Liver (tissue), 8 donors: ENCODE measurements at regions not wholly inside any gene's neighbourhood (a gene's known extent, or its start where the extent isn't known, plus 50 kb on each side); places are given as distances from the start of the nearest gene placed in this dataset.

Experiments used
- DNase-seq: peaks from one replicate; pipeline ENCODE4 v3.0.0-alpha.2; 2017; ENCODE audit warnings: low spot score
- H3K27ac ChIP-seq, 2 donors: one replicate each; pipeline ENCODE4 v1.7.0; 2013; ENCODE audit warnings: inconsistent platforms in 2 of 2, low read length in 2 of 2, control low read depth in 1 of 2, low read depth in 1 of 2, mild to moderate bottlenecking in 1 of 2
- H3K27me3 ChIP-seq, 4 donors: one replicate each; pipeline versions ENCODE4 v1.6.1 to v1.7.0; 2013; ENCODE audit warnings: low read length in 3 of 4, inconsistent platforms in 1 of 4, mild to moderate bottlenecking in 1 of 4, moderate library complexity in 1 of 4; ENCODE audit not compliant: control insufficient read depth in 4 of 4, insufficient read depth in 4 of 4
- H3K36me3 ChIP-seq, 4 donors: one replicate each; pipeline versions ENCODE4 v1.6.1 to v1.7.0; 2013; ENCODE audit warnings: low read length in 3 of 4, mild to moderate bottlenecking in 3 of 4, low read depth in 1 of 4, moderate library complexity in 1 of 4; ENCODE audit not compliant: control insufficient read depth in 4 of 4, insufficient read depth in 3 of 4
- H3K4me1 ChIP-seq, 4 donors: one replicate each; pipeline versions ENCODE4 v1.6.1 to v1.7.0; 2013; ENCODE audit warnings: low read length in 3 of 4, mild to moderate bottlenecking in 3 of 4, moderate library complexity in 1 of 4; ENCODE audit not compliant: control insufficient read depth in 4 of 4, insufficient read depth in 4 of 4
- H3K4me3 ChIP-seq, 3 donors: one replicate each; pipeline versions ENCODE4 v1.6.1 to v1.7.0; 2013; ENCODE audit warnings: low read length in 3 of 3, control low read depth in 1 of 3, low read depth in 1 of 3, mild to moderate bottlenecking in 1 of 3
- H3K9ac ChIP-seq, 2 donors: one replicate each; pipeline ENCODE4 v1.7.0; 2013; ENCODE audit warnings: low read length in 2 of 2, mild to moderate bottlenecking in 2 of 2, moderate library complexity in 2 of 2, control low read depth in 1 of 2, low read depth in 1 of 2
- H3K9me3 ChIP-seq, 4 donors: one replicate each; pipeline versions ENCODE4 v1.6.1 to v1.7.0; 2013; ENCODE audit warnings: low read length in 3 of 4; ENCODE audit not compliant: control insufficient read depth in 4 of 4
- ATF3 ChIP-seq: IDR thresholded peaks from 2 replicates; pipeline ENCODE4 v1.6.1; 2016; ENCODE audit warnings: antibody characterized with exemption
- CTCF ChIP-seq: fragments of 150-350 bp; IDR thresholded peaks from 2 replicates; pipeline ENCODE4 v1.5.1; 2017; ENCODE audit warnings: improper control_type of control experiment, low read depth, low read length; ENCODE audit not compliant: missing input control
- EGR1 ChIP-seq, 2 donors: IDR thresholded peaks; 2 replicates each; pipeline ENCODE4 v1.6.1; 2016 to 2018; ENCODE audit warnings: antibody characterized with exemption in 2 of 2, low read depth in 2 of 2
- FOXA1 ChIP-seq: IDR thresholded peaks from 2 replicates; pipeline ENCODE4 v1.6.1; 2016; ENCODE audit warnings: antibody characterized with exemption
- FOXA2 ChIP-seq: IDR thresholded peaks from 2 replicates; pipeline ENCODE4 v1.6.1; 2016; ENCODE audit warnings: antibody characterized with exemption
- GABPA ChIP-seq, 2 donors: IDR thresholded peaks in 1 of 2; conservative IDR thresholded peaks in 1 of 2; 2 replicates each; pipeline ENCODE4 v1.6.1; 2016; ENCODE audit warnings: antibody characterized with exemption in 2 of 2, mild to moderate bottlenecking in 1 of 2, moderate library complexity in 1 of 2
- HNF4A ChIP-seq, 2 donors: conservative IDR thresholded peaks; 2 replicates each; pipeline ENCODE4 v1.6.1; 2016; ENCODE audit warnings: antibody characterized with exemption in 2 of 2, mild to moderate bottlenecking in 2 of 2
- HNF4G ChIP-seq: IDR thresholded peaks from 2 replicates; pipeline ENCODE4 v1.6.1; 2016; ENCODE audit warnings: antibody characterized with exemption
- JUND ChIP-seq, 2 donors: IDR thresholded peaks; 2 replicates each; pipeline ENCODE4 v1.6.1; 2016; ENCODE audit warnings: antibody characterized with exemption in 2 of 2
- MAX ChIP-seq: IDR thresholded peaks from 2 replicates; pipeline ENCODE4 v1.6.1; 2016; ENCODE audit warnings: antibody characterized with exemption
- NR2F2 ChIP-seq: IDR thresholded peaks from 2 replicates; pipeline ENCODE4 v1.6.1; 2016; ENCODE audit warnings: antibody characterized with exemption
- RAD21 ChIP-seq, 2 donors: IDR thresholded peaks; 2 replicates each; pipeline ENCODE4 v1.6.1; 2016; ENCODE audit warnings: antibody characterized with exemption in 2 of 2, mild to moderate bottlenecking in 2 of 2
- REST ChIP-seq: IDR thresholded peaks from 2 replicates; pipeline ENCODE4 v1.6.1; 2016; ENCODE audit warnings: antibody characterized with exemption, mild to moderate bottlenecking
- RXRA ChIP-seq, 2 donors: IDR thresholded peaks; 2 replicates each; pipeline ENCODE4 v1.6.1; 2017 to 2018; ENCODE audit warnings: antibody characterized with exemption in 2 of 2, mild to moderate bottlenecking in 1 of 2
- ZBTB33 ChIP-seq: IDR thresholded peaks from 2 replicates; pipeline ENCODE4 v1.6.1; 2016; ENCODE audit warnings: antibody characterized with exemption
- WGBS: extraction: QIAGEN DNeasy Blood & Tissue Kit; methylation state at CpG from one replicate; pipeline ENCODE4 v1.1.7; 2013; 5-methylcytosine and 5-hydroxymethylcytosine counted together
- donor health status: healthy.
- donor health status: healthy.
- donor health status: healthy.
- donor health status: healthy.
- donor health status: healthy.

GRCh38 chr4:123092586-123092985 lies 170.2 kb upstream of the NUDT6 start:
- no peaks in the 10 kb centered on the region for H3K4me1 ChIP-seq
- no peak overlapping the region for H3K9ac ChIP-seq
- no peak for DNase-seq
- no peak for TF ChIP-seq ATF3
- TF ChIP-seq FOXA2, result no peak
- no peak for TF ChIP-seq JUND (IDR thresholded peaks at IDR 0.05)
- no peak for TF ChIP-seq RAD21 (IDR thresholded peaks at IDR 0.05)
- no peak for TF ChIP-seq MAX
- TF ChIP-seq ZBTB33, result no peak
- no peak for TF ChIP-seq HNF4A (conservative IDR thresholded peaks at IDR 0.05)
- WGBS, result 100% methylated on average over 1 of the region's 1 CpG
- no peak overlapping the region for H3K27ac ChIP-seq
- no peak overlapping the region for H3K4me3 ChIP-seq
- H3K36me3 ChIP-seq, result peaks cover 0 to 10% (median 7%) of the 10 kb centered on the region in 4 donors
- peaks cover 0 to 3% (median 1%) of the 10 kb centered on the region in 4 donors for H3K9me3 ChIP-seq
- no peaks in the 10 kb centered on the region for H3K27me3 ChIP-seq

GRCh38 chr4:123093236-123093635 lies 170.8 kb upstream of the NUDT6 start:
- no peak overlapping the region for H3K27ac ChIP-seq
- no peak overlapping the region for H3K4me3 ChIP-seq
- H3K9me3 ChIP-seq, result peaks cover 0 to 3% (median 1%) of the 10 kb centered on the region in 4 donors
- TF ChIP-seq MAX, result no peak
- TF ChIP-seq REST, result no peak
- TF ChIP-seq FOXA2, result no peak
- no peak for TF ChIP-seq EGR1 (IDR thresholded peaks at IDR 0.05; ENCODE audit: low read depth in 2 of 2)
- no peak for TF ChIP-seq GABPA (IDR thresholded peaks at IDR 0.05 in 1 of 2, conservative IDR thresholded peaks at IDR 0.05 in 1 of 2)
- no peak for TF ChIP-seq ATF3
- TF ChIP-seq NR2F2, result no peak
- no peak for TF ChIP-seq FOXA1
- TF ChIP-seq RXRA (IDR thresholded peaks at IDR 0.05), result no peak
- TF ChIP-seq CTCF, result no peak
- no peak for TF ChIP-seq HNF4G
- TF ChIP-seq RAD21 (IDR thresholded peaks at IDR 0.05), result no peak
- TF ChIP-seq HNF4A (conservative IDR thresholded peaks at IDR 0.05), result no peak
- no peak for TF ChIP-seq ZBTB33
- peaks cover 0 to 10% (median 7%) of the 10 kb centered on the region in 4 donors for H3K36me3 ChIP-seq
- WGBS, result 93% methylated on average over 3 of the region's 3 CpGs
- H3K4me1 ChIP-seq, result no peaks in the 10 kb centered on the region
- no peak for DNase-seq
- no peaks in the 10 kb centered on the region for H3K27me3 ChIP-seq
- no peak overlapping the region for H3K9ac ChIP-seq
